HL-60/S4 treated with phorbol 12-myristate 13-acetate at 8.2 ng/mL for 4 days and 3 days (cell line): ENCODE measurements at regions not wholly inside any gene's neighbourhood (a gene's known extent, or its start where the extent isn't known, plus 50 kb on each side); places are given as distances from the start of the nearest gene placed in this dataset.

ENCODE experiments used
- in situ Hi-C: fragments of 300-500 bp; cut with MboI; formaldehyde crosslinking; loops from 2 replicates; pipeline ENCODE4 v1.15.0; 2022; ENCODE audit warnings: low sequenced_read_pairs

DNA sequence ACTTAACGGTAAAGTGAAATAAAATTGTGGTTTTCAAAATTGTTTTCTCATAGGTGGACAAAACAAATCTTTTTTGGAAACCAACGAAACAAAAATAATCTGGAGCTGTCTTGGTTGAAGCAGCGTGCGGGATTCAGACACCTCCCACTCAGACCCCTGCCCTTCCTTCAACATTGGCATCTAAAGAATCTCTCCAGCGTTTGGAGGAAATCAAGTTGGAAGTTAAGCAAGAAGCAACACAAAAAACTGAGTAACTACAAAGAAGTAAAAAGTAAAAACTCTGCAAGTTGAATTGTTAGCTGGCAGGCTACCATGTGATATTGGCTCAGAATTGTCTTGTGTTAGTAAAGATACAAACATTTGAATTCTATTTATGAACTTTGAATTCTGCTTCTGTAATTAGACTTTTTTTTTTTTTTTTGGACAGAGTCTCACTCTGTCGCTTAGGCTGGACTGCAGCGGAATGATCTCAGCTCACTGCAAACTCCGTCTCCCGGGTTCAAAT is 361.0 kb upstream of the PMFBP1 start:
- in situ Hi-C loops, result no loop called here

DNA sequence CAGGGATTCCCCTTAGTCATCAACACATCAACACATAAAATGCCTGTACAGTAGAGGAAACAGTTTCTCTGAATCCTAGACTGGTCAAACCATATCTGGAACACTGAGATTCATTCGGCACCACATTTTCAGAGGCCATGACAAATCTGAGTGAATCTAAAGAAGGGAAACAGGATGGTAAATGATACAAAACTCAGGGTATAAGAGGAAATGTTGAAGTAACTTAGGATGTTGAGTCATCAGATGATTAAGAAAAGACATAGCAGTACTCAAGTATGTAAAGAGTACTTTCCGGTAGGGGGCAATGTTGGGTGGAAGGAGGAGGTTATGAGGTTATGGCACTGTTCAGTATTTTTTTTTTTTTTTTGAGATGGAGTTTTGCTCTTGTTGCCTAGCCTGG is 358.5 kb upstream of the PMFBP1 start:
- in situ Hi-C loops, result no loop called here

DNA sequence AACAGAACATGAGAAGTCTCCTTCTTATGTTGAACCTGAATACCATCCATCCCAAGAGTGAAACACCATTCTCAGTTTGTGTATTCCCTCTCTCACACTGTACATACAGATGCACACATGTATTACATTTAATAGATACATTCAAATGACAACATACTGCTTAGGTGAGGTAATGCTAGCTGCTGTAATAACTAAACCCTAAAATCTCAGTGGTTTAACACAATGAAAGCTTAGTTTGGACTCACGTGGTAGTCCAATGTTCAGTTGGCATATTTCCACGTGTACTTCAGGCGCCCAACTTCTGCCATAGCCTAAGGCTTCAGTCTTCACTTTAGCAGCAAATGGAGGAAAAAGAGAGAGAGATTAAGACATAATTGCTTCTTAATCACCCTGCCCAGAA is 351.1 kb upstream of the PMFBP1 start:
- in situ Hi-C loops, result no loop called here

DNA sequence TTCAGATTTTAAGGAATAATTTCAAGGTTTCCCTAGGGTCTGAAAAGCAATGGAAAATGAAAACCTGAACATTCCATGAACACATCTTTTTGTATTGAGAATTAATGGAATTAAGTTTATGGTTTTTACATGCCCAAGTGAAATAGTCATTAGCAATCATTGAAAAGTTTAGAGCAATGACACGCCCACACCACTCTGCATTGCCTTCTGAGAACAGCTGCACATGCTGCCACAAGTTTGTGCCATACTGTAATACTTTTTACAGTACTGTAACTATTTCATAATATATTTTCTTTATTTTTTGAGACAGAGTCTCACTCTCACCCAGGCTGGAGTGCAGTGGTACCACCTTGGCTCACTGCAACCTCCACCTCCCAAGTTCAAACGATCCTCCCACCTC is 345.2 kb upstream of the PMFBP1 start:
- in situ Hi-C loops, result no loop called here

DNA sequence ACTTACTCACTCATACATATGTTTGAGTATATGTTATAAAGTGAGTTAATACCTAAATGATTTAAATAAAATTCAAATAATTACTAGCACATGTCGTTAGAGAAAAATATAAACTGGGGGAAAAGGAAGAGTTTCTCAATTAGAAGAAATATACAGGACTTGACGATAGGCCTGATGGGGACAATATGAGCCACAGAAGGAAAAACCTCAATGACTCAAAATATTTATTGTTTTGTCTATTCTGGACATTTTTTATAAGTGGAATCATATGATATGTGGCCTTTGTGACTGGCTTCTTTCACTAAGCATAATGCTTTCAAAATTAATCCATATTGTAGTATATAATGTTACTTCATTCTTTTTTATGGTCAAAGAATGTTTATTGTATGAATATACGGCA is 339.2 kb upstream of the PMFBP1 start:
- in situ Hi-C loops, result no loop called here

DNA sequence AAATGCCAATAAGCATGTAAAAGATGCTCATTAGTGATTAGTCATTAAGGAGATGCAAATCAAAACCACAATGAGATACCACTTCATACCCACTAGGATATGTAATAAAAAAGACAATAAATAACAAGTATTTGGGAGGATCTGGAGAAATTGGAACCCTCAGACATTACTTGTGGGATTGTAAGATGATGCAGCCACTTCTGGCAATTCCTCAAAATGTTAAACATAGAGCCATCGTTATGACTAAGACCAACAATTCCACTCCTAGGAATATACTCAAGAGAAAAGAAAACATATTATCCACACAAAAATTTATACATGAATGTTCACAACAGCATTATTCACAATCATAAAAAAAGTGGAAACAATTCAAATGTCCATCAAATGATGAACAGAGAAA is 336.2 kb upstream of the PMFBP1 start:
- in situ Hi-C loops, result no loop called here

DNA sequence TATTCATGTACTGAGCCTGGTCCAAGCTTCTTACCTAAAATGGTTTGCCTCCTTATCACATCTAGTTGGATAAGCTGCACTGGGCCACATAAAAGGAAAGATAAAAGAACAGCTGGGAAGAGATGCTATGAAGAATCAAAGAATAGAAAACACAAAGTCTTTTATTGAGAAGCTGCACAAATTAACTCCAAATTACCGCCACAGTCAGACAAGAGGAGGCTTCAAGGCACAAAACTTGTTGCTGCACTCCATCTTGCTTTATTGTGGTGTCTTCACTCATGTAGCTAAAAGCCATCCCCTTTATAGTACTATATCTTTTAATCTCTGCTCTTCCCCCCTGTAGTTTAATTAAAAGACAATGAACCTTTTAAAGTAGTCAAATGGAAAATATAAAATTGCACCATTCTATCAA is 330.6 kb upstream of the PMFBP1 start:
- in situ Hi-C loops, result no loop called here

DNA sequence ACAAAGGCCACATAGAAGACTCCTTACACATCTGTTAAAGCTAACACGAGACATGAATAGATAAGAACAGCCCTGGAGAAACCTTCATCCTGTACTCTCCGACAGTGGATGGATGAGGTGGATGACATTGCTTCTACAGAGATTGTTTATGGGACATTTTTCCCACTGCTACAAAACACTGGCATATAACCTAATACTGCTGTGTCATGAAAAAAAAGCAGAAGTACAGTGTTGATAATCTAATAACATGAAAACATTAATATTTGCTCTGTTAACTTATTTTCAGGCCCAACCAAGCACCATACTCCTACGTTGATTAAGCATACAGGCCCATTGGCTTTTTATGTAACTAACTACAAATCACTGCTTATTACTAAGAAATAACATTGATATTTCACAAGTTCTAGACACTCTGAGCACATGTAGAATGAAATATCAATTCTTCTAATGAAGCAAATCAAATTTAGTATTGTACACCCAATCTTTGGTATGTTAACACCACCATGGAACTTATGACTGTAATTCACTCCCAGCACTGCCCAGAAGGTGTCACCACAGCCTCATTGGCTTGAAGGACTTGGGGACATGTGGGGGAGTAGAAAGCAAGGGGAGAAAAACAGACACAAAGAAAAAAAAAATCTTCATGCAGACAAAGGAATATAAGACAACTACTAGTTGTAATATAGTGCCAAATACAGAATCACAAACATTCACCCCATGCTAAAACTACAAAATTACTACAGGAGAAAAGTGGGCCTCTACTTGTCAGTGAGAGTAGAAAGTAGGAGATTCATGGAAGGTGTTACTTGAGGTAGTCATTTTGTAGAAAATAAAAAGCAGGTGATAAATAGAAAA is 330.0 kb upstream of the PMFBP1 start:
- in situ Hi-C loops, result no loop called here

DNA sequence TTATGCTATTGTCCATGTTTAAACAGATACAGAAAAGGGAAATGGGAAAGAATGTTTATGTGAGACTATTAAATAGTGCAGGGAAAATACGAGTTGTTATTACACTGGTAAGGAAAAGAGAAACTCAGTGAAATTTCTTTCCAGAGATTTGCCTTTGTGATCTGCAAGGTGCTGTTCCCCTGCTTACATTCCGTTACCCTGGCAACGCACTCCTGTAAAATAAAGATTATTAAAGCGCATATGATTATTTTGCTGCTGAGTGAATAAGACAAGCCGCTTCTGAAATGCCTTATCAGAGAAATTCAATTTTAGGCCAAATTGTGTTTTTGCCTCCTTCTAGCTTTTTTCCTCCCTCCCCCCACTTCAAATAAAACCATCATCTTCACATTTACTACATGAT is 328.6 kb upstream of the PMFBP1 start:
- in situ Hi-C loops, result no loop called here

DNA sequence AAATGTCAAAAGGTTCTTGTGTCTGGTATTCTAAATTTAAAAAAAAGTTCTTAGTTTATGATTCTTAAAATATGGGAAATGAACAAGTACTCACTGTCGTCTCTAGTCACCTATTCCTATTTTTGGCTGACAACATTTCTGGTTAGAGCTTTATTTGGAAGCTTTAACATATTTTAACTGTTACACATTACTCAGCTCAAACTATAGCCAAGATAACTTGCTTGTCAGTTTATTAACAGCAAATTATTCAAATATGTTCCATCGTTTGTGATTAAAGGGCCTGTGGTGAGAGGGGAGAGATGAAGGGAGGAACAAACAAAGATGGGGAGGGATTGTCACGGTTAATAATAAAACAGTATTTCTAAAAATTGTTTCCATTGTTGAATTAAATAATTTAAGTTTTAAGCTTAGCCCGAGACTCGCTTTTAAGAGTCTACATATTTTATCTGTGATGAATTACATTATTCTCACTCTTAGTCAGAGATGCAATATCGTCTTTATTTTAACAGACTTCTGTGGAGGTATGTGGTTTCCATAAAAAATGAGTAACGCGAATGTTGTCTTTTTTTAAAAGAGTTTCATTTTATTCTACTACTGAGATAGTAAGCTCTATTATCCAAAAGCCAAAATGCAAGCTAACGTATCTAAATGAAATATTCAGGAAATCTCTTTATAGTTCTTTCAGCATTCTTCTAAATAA is 321.9 kb upstream of the PMFBP1 start:
- in situ Hi-C loops, result no loop called here

DNA sequence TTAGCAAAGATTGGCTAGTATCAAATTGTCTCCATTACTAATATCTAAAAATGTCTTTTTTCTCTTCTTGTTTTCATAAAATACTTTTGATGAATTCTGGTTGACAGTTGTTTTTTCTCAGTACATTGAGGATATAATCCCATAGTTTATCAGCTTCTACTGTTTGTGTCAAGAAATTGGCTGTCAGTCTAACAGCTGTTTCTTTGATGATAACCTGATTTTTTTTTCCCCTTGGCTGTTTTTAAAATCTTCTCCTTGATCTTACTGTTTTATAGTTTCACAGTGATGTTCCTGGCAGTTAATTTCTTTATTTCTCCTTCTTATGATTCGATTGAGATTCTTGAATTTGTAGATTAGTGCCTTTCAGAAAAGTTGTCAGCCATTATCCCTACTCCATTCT is 315.3 kb upstream of the PMFBP1 start:
- in situ Hi-C loops, result no loop called here

DNA sequence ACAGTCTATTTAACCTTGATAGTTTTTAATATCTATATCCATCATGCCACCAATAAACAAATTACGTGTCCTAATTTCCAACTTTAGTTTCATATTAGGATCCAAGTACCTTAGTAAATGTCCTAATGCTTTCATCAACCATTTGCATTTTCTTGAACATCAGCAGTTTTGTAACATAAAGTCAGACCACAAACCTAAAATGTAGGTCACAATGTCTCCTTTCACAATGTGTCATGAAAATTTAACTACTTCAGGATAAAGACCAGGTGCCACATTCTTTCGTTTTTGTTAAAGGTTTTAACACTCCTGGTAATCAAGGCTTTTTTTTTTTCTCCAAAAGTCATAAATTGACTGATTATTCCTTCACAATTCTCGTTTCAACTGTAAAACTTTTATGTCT is 310.7 kb upstream of the PMFBP1 start:
- in situ Hi-C loops, result no loop called here

DNA sequence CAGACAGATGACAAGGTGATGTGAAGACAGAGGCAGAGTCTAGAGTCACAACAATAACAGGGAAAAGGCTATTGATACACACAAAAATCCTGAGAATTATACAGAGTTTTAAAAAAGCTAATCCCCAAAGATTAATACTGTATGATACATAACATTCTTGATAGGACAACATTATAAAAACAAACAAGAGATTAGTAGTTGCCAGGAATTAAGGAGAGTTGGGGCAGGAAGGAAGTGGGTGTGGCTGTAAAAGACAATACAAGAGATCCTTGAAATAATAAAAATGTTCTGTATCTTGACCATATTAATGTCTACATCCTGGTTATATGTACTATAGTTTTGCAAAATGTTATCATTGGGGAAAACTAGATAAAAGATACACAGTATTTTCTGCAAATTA is 309.5 kb upstream of the PMFBP1 start:
- in situ Hi-C loops, result no loop called here

DNA sequence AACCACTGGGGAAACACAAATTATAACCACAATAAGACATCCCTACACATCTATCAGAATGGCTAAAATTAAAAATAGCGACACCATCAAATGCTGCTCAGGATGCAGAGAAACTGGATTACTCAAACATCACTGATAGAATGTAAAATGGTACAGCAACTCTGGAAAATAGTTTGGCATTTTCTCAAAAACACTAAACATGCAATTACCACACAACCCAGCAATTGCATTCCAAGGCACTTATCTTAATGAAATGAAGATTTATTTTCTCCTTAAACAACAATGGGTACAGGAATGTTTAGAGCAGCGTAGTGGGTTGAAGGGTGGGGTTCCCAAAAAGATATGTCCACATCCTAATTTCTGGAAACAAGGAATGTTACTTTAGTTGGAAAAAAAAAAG is 309.0 kb upstream of the PMFBP1 start:
- in situ Hi-C loops, result no loop called here

DNA sequence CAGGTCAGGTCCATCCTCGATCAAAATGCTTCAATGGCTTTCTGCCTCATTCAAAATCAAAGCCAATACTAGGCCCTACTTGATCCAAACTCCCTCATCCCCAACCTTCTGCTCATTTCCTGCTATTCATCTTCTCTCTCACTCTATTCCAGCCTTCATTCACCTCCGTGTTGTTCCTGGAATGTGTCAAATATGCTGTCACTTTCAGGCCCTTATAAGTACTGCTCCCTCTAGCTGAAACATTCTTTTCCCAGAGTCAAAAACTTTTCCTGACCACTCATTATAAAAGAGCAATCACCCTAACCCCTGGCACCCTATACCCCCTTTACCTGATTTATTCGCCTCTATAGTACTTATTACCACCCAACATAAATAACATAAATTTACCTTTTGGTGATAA is 303.7 kb upstream of the PMFBP1 start:
- in situ Hi-C loops, result loop anchor here (10.0 kb wide), 1 partner anchor 351 kb away; no protein-coding TSS in a partner anchor

DNA sequence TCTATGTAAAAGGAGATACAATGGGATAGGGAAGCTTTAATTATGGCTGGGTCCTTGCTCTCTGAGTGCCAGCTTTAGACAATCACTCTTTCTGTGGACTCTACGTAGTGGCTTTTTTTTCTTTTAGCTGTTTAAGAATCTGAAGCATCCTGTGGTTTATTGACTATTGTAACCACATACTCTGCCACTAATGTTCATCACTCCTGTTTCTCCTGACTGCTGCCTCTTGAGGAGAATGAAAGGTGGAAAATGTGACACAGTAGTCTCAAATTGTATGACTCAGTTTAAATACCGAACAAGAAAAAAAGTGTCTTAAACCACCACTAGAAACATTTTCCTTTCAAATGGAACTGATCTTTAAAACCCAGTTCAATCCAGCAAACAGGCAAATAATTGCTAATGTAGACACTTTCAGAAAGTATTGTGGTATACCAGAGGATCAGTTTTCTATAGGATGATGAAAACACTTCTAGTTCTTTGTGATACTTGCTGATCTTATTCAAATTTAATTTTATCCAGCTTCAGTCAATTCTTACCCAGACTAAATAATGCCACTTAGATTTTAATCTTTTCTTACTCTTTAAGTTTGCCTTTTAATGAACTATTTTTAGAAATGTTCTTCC is 302.7 kb upstream of the PMFBP1 start:
- in situ Hi-C loops, result loop anchor here (10.0 kb wide), 1 partner anchor 350 kb away; no protein-coding TSS in a partner anchor

DNA sequence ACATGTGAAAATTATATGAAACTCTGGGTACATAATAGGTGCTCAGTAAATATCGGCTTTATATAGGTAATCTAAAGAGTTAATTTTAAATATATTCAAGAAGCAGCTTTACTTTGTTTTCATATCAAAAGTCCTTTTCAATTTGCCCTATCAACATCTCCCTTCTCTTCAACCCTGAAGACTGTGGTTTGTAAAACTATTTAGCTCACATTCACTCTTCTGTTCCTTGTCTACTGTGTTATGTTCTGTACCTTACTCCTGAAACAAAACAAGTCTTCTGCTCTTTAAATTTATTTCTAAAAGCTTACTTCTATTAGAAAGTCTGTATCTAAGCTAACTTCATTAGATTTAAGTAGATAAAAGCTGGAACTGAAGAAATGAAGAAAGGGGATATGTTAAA is 301.7 kb upstream of the PMFBP1 start:
- in situ Hi-C loops, result loop anchor here (10.0 kb wide), 1 partner anchor 349 kb away; no protein-coding TSS in a partner anchor

DNA sequence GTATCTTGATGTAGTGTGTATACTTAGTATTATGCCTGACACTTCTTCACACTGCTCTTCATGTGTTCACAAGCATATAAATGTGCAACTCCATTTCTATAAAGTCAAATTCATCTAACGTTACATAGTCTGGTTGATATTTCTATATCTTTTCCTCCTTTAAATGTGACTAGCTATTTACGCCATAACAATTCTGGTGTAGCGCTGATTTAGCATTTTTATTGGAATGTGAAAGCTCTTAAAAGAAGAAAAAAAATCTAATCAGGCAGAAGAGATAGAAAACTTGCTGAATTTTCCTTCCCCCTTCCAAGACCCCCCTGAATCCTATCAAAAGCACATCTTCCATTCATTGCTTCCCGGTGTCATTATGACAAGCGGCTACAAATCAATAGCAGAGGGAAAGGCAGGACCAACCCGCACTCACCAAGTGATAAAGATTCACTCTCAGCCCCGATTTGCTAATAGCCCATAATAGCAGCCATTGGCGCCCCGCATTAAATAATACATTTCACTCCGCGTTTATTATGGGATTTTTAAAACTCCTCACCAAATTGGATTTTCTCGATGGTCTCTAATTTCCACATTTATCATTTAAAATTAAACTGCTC is 299.5 kb upstream of the PMFBP1 start:
- in situ Hi-C loops, result loop anchor here (10.0 kb wide), 1 partner anchor 347 kb away; no protein-coding TSS in a partner anchor

DNA sequence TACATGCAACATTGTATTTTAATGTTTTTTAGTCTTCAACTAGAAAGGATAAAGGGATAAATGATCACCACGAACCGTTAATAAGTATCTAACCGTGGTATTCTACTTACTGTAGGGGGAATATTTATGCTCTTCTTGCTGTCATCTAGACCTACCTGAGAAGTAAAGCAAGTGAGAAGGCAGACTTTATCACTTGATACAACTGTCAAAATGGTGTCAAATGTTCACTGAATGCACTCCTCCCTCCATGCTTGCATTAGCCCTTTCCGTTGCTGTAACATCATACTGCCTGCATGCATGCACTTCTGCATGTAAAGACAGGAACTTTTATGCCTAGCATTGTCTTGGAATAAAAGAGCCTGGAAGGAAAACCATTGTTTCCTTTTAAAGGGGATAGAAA is 298.6 kb upstream of the PMFBP1 start:
- in situ Hi-C loops, result loop anchor here (10.0 kb wide), 1 partner anchor 346 kb away; no protein-coding TSS in a partner anchor

DNA sequence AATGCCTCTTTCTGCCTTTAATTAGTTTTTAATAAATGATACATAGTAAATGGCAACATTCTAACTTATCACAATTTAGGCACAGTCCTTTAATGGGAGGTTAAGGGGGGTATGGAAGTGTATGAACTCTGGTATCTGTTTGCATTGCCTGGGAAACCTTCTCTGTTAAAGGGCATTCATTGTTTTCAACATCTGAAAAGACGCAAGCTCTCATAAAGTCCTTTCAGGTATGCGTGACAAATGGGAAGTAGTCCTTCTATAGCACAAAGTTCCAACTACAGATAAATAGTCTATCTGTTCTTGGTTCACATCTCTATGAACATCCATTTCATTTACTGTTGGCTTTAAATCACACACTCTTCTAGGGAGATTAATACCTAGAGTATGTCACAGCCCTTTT is 298.0 kb upstream of the PMFBP1 start:
- in situ Hi-C loops, result loop anchor here (10.0 kb wide), 1 partner anchor 345 kb away; no protein-coding TSS in a partner anchor

DNA sequence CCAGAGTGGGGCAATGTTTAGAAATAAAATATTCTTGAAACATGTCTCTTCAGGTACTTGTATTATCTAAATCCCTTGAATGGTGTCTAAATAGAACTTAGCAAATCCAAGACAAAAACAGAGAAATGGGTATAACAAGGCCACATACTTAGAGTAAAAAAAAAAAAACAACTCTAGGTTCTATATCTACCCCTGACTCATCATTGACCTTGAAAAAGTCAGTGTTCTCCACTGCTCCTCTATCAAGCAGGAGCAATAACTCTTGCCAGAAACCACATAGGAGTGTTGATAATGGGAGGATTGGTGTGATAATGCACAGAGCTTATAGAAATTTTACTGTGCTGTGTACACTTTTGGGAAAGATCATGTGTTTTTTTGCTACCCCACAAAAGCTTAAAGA is 296.6 kb upstream of the PMFBP1 start:
- in situ Hi-C loops, result no loop called here
